Psoas muscle (tissue), 7 donors: ENCODE measurements at regions not wholly inside any gene's neighbourhood (a gene's known extent, or its start where the extent isn't known, plus 50 kb on each side); places are given as distances from the start of the nearest gene placed in this dataset.

Source experiments
- ATAC-seq, 4 donors: fragments of 200-7000 bp; cut with Tn5 transposase; one replicate each; pipeline ENCODE4 v1.9.1; 2020; ENCODE audit warnings: moderate library complexity in 3 of 4, mild to moderate bottlenecking in 2 of 4
- DNase-seq, 2 donors: peaks; one replicate each; pipeline ENCODE4 v3.0.0-alpha.2; 2020
- H3K27ac ChIP-seq: fragments of 200-600 bp; one replicate; pipeline ENCODE4 v1.8.0; 2022
- H3K27me3 ChIP-seq, 3 donors: fragments of 200-600 bp in 1 of 3; one replicate each; pipeline versions ENCODE4 v1.6.1 to v1.8.0; 2013 to 2022; ENCODE audit warnings: low read length in 2 of 3, mild to moderate bottlenecking in 2 of 3, moderate library complexity in 1 of 3; ENCODE audit not compliant: insufficient read depth in 3 of 3
- H3K36me3 ChIP-seq, 2 donors: fragments of 200-600 bp in 1 of 2; one replicate each; pipeline versions ENCODE4 v1.6.1 to v1.8.0; 2013 to 2022; ENCODE audit warnings: low read depth in 1 of 2, mild to moderate bottlenecking in 1 of 2, moderate library complexity in 1 of 2; ENCODE audit not compliant: insufficient read depth in 1 of 2
- H3K4me1 ChIP-seq: fragments of 200-600 bp; one replicate; pipeline ENCODE4 v1.8.0; 2022
- H3K4me3 ChIP-seq: fragments of 200-600 bp; one replicate; pipeline ENCODE4 v1.8.0; 2022; ENCODE audit warnings: mild to moderate bottlenecking
- H3K9me3 ChIP-seq: fragments of 200-600 bp; one replicate; pipeline ENCODE4 v1.8.0; 2022
- CTCF ChIP-seq: fragments of 200-600 bp; IDR thresholded peaks from one replicate; pipeline ENCODE4 v1.8.0; 2022; ENCODE audit warnings: antibody characterized with exemption
- WGBS, 3 donors: extraction: QIAGEN DNeasy Blood & Tissue Kit; methylation state at CpG; one replicate each; pipeline versions ENCODE4 v1.1.6 to v1.1.7; 2013; 5-methylcytosine and 5-hydroxymethylcytosine counted together
- intact Hi-C, 2 donors: fragments of 100-400 bp; cut with DNase I; formaldehyde crosslinking; loops; one replicate each; pipeline versions ENCODE4 v1.11.0 to v1.14.2; 2022
- donor health status: healthy with polysubstance abuse.
- donor health status: DM: no; HTN: no; CAD: no; lungs with moderate emphysema.
- donor health status: Bipolar disorder and iron deficiency.
- donor health status: healthy.
- donor health status: DM: yes; HTN: yes; CAD: no.
- donor health status: DM: no; HTN: no; CAD: no.
- donor health status: DM: yes; HTN: yes; CAD: no.

DNA sequence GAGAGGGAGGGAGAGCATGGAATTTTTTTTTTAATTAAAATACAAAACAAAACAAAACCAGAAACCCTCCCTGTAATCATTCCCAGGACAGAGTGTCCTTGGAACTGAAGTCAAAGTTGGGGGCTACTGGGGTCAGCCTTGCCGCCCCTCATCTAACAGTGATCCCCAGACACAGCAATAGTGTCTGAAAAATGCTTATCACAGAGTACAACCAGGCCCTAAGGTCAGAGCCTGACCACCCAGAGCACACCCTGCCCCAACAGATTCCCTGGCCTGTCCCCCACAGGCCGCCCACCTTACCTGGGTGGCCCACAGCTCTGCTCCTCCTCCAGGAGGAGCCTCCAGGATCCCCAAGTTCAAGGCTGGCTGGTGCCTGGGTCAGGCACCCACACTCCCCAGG, 101.6 kb upstream of the LINGO1 start:
- DNase-seq (no peak), ATAC-seq (no peak)
- H3K4me1 ChIP-seq, result no peaks in the 10 kb centered on the region
- intact Hi-C loops, result no loop called here
- TF ChIP-seq CTCF, result no peak
- no peaks in the 10 kb centered on the region for H3K9me3 ChIP-seq
- H3K27me3 ChIP-seq, result peaks cover 0 to 9% (median 3%) of the 10 kb centered on the region in 3 donors
- no peak overlapping the region for H3K4me3 ChIP-seq
- no peaks in the 10 kb centered on the region for H3K36me3 ChIP-seq
- 94 to 97% (median 96%) methylated on average over 2 of the region's 2 CpGs for WGBS, 3 donors
- no peak overlapping the region for H3K27ac ChIP-seq

GRCh38 chr15:77733579-77734300, 101.0 kb upstream of the LINGO1 start:
- no peaks in the 10 kb centered on the region for H3K4me1 ChIP-seq
- H3K36me3 ChIP-seq, result no peaks in the 10 kb centered on the region
- DNase-seq (no peak), ATAC-seq (no peak)
- H3K9me3 ChIP-seq, result no peaks in the 10 kb centered on the region
- no peak for TF ChIP-seq CTCF
- WGBS, 3 donors, result 71 to 75% (median 72%) methylated on average over 18 of the region's 18 CpGs
- intact Hi-C loops, result no loop called here
- H3K4me3 ChIP-seq, result no peak overlapping the region
- no peak overlapping the region for H3K27ac ChIP-seq
- H3K27me3 ChIP-seq, result peaks cover 0 to 3% (median 3%) of the 10 kb centered on the region in 3 donors

DNA sequence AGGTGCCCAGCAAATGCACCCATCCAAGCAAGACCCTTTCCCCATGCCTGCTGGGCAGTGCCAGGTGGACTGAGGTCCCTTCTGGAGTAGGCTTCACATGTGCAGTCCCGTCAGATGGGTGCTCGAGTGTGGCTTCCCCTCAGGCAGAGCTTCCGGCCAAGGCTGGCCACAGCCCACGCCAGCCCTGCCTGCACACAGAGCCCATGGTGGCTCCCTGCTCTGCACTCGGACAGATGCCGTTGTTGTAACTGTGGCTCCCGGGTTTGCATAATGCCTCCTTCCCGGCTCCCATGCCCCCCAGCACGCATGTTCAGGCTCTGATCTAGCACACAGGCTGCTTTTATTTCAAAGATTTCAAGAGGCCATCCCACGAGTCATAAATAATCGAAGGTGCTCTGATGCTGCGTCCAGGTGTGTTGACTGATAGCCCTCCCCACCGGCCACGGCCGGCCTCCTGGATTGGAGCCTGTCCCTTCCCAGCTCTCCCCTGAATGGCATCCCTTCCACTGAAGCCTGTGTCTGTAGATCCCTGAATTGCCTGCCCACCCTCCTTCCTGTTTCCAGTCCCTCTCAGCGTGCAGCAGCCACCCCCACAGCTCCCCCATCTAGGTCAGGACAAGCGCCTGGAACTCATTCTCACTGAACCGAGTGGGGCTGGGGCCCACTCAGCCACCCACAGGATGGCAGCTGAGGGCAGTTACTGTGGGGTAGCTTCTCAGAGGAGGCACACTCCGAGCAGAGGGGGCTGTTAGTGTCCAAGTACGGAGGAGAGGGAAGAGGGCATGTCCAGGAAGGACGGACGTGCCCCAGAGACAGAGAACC, 100.0 kb upstream of the LINGO1 start:
- peaks cover 0 to 11% (median 3%) of the 10 kb centered on the region in 3 donors for H3K27me3 ChIP-seq
- H3K36me3 ChIP-seq, result no peaks in the 10 kb centered on the region
- no peak overlapping the region for H3K4me3 ChIP-seq
- H3K27ac ChIP-seq, result no peak overlapping the region
- ATAC-seq (no peak), DNase-seq (no peak)
- no peak for TF ChIP-seq CTCF
- no peaks in the 10 kb centered on the region for H3K4me1 ChIP-seq
- H3K9me3 ChIP-seq, result no peaks in the 10 kb centered on the region
- intact Hi-C loops, result no loop called here
- 62 to 69% (median 66%) methylated on average over 22 of the region's 22 CpGs for WGBS, 3 donors

DNA sequence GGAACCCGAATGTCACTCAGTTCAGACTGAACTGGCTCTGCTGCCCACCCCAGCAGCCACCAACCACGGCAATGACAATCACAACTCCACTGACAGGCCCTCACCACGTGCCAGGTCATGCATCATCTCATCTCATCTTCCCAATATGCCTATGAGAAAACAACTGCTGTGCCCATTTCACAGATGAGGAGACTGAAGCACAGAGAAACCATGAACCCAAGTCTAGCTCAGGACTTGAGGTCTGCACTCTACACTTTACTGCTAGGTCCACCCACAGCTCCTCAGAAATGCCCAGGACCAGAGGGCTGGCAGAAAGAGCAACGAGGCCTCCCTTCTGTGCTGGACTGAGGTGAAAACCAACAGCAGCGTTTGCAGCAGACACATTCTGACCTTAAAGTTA, 99.2 kb upstream of the LINGO1 start:
- DNase-seq (no peak), ATAC-seq (no peak)
- Histone ChIP-seq H3K4me1 (no peaks in the 10 kb centered on the region), H3K36me3 (no peaks in the 10 kb centered on the region), H3K9me3 (no peaks in the 10 kb centered on the region), H3K27ac (no peak overlapping the region), H3K4me3 (no peak overlapping the region), H3K27me3 (peaks cover 0 to 14% (median 4%) of the 10 kb centered on the region in 3 donors)
- TF ChIP-seq CTCF, result no peak
- intact Hi-C loops, result no loop called here
- 60 to 65% (median 63%) methylated on average over 5 of the region's 5 CpGs for WGBS, 3 donors
